SK-N-MC (cell line): ENCODE measurements at regions not wholly inside any gene's neighbourhood (a gene's known extent, or its start where the extent isn't known, plus 50 kb on each side); places are given as distances from the start of the nearest gene placed in this dataset.

Experiments
- EZH2 ChIP-seq: fragments of 200-600 bp; sonication (generic); IDR thresholded peaks from one replicate; pipeline ENCODE4 v1.6.1; 2017; ENCODE audit warnings: antibody characterized with exemption
- FOXP2 ChIP-seq: optimal IDR thresholded peaks from 2 replicates; pipeline ENCODE3; 2011; ENCODE audit warnings: mild to moderate bottlenecking, moderate library complexity; ENCODE audit not compliant: insufficient read depth; ENCODE audit errors: extremely low read length, control extremely low read depth
- POLR2AphosphoS5 ChIP-seq: IDR thresholded peaks from 2 replicates; pipeline ENCODE4 v1.6.1; 2012; ENCODE audit warnings: mild to moderate bottlenecking, low read depth, low read length, borderline replicate concordance

DNA sequence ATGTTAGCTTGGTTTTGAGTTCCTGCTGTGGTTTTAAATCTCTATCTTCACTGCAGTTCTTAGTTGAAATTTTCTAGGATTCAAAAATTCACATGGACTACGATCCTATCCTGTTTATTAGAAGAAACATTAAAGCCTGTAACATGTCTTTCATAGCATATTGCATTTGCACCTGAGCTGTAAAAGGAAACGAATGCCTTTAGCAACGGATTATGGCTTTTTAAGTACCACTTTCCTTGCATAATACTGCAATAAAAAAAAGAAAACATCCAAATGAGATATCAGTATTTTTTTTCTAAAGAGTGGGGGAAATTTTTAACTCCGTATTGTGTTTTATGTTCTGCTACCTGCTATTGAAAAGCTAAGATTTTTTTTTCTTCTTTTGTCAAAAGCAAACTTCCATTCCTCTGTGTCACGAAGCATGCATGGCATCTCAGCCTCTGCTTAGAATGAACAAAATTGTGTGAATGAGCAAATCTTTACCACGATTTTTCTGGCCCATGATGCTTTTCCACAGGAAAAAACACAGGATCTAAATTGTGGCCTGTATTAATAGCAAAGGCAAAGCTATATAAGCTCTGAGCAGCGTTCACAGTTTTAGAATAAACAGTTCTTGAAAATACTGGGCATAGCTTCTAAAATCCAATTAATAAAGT, 110.0 kb upstream of the CDIN1 start:
- TF ChIP-seq EZH2, result no peak
- TF ChIP-seq POLR2AphosphoS5, result no peak
- no peak for TF ChIP-seq FOXP2
